ENCODE measurements at regions not wholly inside any gene's neighbourhood (a gene's known extent, or its start where the extent isn't known, plus 50 kb on each side); places are given as distances from the start of the nearest gene placed in this dataset. TPM values are rescaled to one million over a fixed set of nuclear protein-coding genes. Genes with fewer than 3 reads are reported as not detected.
"Not testable (repeated sequence)": the region's sequence is repeated elsewhere in the genome, so short reads cannot be mapped to it uniquely, and the experiment has no call there.

GRCh38 chr14:103267226-103267910 lies 66.7 kb upstream of the EIF5 start:
- no peak for DNase-seq

- DNase-seq = no peak
Measured at GRCh38 chr14:103271189-103271588, 62.8 kb upstream of the EIF5 start.

GRCh38 chr14:103273145-103273744 lies 60.8 kb upstream of the EIF5 start:
- no peak for DNase-seq

- no peak for DNase-seq
Measured at GRCh38 chr14:103273745-103274615, 60.1 kb upstream of the EIF5 start.

- DNase-seq = no peak
Measured at GRCh38 chr14:103275000-103275399, 59.0 kb upstream of the EIF5 start.

GRCh38 chr14:103277931-103278330 lies 56.1 kb upstream of the EIF5 start:
- DNase-seq = no peak

GRCh38 chr14:103279142-103280025 lies 54.7 kb upstream of the EIF5 start:
- no peak for DNase-seq

- DNase-seq = no peak
Measured at GRCh38 chr14:103280278-103280928, 53.6 kb upstream of the EIF5 start.

- DNase-seq = peak; percentile 22
Measured at GRCh38 chr14:103281496-103282231, 52.4 kb upstream of the EIF5 start.

- DNase-seq = not testable (repeated sequence)
Measured at GRCh38 chr14:103282309-103282708, 51.7 kb upstream of the EIF5 start.

- DNase-seq = no peak
Measured at GRCh38 chr14:103282932-103283331, 51.1 kb upstream of the EIF5 start.

- DNase-seq = no peak
Measured at GRCh38 chr14:103283916-103284315, 50.1 kb upstream of the EIF5 start.

Small RNA genes lying in the stretch of these regions (small RNA-seq; reads per million reads assigned to genes)
- not detected for gene AL161669.2 (ENCODE audit: low replicate concordance)
